CD14-positive monocyte (primary cell): ENCODE measurements at regions not wholly inside any gene's neighbourhood (a gene's known extent, or its start where the extent isn't known, plus 50 kb on each side); places are given as distances from the start of the nearest gene placed in this dataset.

ENCODE experiments used
- DNase-seq, 3 donors: peaks; one replicate each; pipeline ENCODE4 v3.0.0-alpha.2; 2011 to 2022
- H2AFZ ChIP-seq: 2 replicates; pipeline ENCODE4 v1.6.0; 2012; ENCODE audit warnings: mild to moderate bottlenecking, low read depth, low read length, inconsistent platforms; ENCODE audit not compliant: insufficient read depth, poor library complexity, severe bottlenecking
- H3K27ac ChIP-seq, 2 donors: 1 replicate in 1 of 2; 2 replicates in 1 of 2; pipeline ENCODE4 v1.5.1; 2012 to 2013; ENCODE audit warnings: low read length in 2 of 2, control low read depth in 1 of 2, inconsistent platforms in 1 of 2, low read depth in 1 of 2, mild to moderate bottlenecking in 1 of 2
- H3K27me3 ChIP-seq, 2 donors: one replicate each; pipeline versions ENCODE4 v1.6.0 to v1.6.1; 2011 to 2013; ENCODE audit warnings: low read length in 2 of 2; ENCODE audit not compliant: control insufficient read depth in 2 of 2, insufficient read depth in 2 of 2
- H3K36me3 ChIP-seq, 2 donors: replicated peaks in 1 of 2; 1 replicate in 1 of 2; 2 replicates in 1 of 2; pipeline versions ENCODE4 v1.5.1 to v1.6.1; 2012 to 2013; ENCODE audit warnings: low read length in 2 of 2, control low read depth in 1 of 2, inconsistent platforms in 1 of 2, mild to moderate bottlenecking in 1 of 2; ENCODE audit not compliant: insufficient read depth in 2 of 2, control insufficient read depth in 1 of 2
- H3K4me1 ChIP-seq, 2 donors: 1 replicate in 1 of 2; 2 replicates in 1 of 2; pipeline versions ENCODE4 v1.5.1 to v1.6.1; 2012 to 2013; ENCODE audit warnings: low read length in 2 of 2, control low read depth in 1 of 2, inconsistent platforms in 1 of 2, mild to moderate bottlenecking in 1 of 2, moderate library complexity in 1 of 2; ENCODE audit not compliant: insufficient read depth in 2 of 2, control insufficient read depth in 1 of 2
- H3K4me2 ChIP-seq: replicated peaks from 2 replicates; pipeline ENCODE3; 2012; ENCODE audit warnings: low read length, moderate library complexity, mild to moderate bottlenecking; ENCODE audit not compliant: poor library complexity, severe bottlenecking; ENCODE audit errors: extremely low read depth
- H3K4me3 ChIP-seq, 3 experiments: fragments of 200-600 bp in 1 of 3; sonication (generic) in 1 of 3; replicated peaks in 1 of 3; 1 replicate in 2 of 3; 2 replicates in 1 of 3; pipeline ENCODE4 v1.5.1; 2011 to 2013; ENCODE audit warnings: low read length in 3 of 3, mild to moderate bottlenecking in 3 of 3, control low read depth in 2 of 3, low read depth in 2 of 3, inconsistent platforms in 1 of 3, moderate library complexity in 1 of 3
- H3K79me2 ChIP-seq: 2 replicates; pipeline ENCODE4 v1.6.0; 2012; ENCODE audit warnings: mild to moderate bottlenecking, control low read depth, inconsistent platforms, low read length, moderate library complexity; ENCODE audit not compliant: insufficient read depth
- H3K9ac ChIP-seq: 2 replicates; pipeline ENCODE4 v1.6.0; 2017; ENCODE audit warnings: low read length, mild to moderate bottlenecking; ENCODE audit not compliant: insufficient read depth, poor library complexity, severe bottlenecking
- H3K9me3 ChIP-seq, 2 donors: replicated peaks in 1 of 2; 1 replicate in 1 of 2; 2 replicates in 1 of 2; pipeline versions ENCODE4 v1.5.1 to v1.6.1; 2012 to 2013; ENCODE audit warnings: low read length in 2 of 2, control low read depth in 1 of 2; ENCODE audit not compliant: control insufficient read depth in 1 of 2, insufficient read depth in 1 of 2
- H4K20me1 ChIP-seq: 2 replicates; pipeline ENCODE4 v1.6.0; 2012; ENCODE audit warnings: mild to moderate bottlenecking, low read length, control low read depth, moderate library complexity; ENCODE audit not compliant: insufficient read depth
- H3K27ac Mint-ChIP-seq, 7 donors: one replicate each; pipeline ENCODE4 v1.8.0; 2020; ENCODE audit warnings: mild to moderate bottlenecking in 7 of 7, mixed read lengths in 7 of 7, moderate library complexity in 6 of 7, inconsistent platforms in 2 of 7
- H3K27me3 Mint-ChIP-seq, 3 donors: one replicate each; pipeline ENCODE4 v1.8.0; 2021 to 2022; ENCODE audit warnings: low read depth in 3 of 3, mild to moderate bottlenecking in 3 of 3, mixed read lengths in 3 of 3, moderate library complexity in 3 of 3, inconsistent platforms in 1 of 3
- H3K36me3 Mint-ChIP-seq, 2 donors: one replicate each; pipeline ENCODE4 v1.8.0; 2020; ENCODE audit warnings: mixed read lengths in 2 of 2, inconsistent platforms in 1 of 2, mild to moderate bottlenecking in 1 of 2
- H3K4me1 Mint-ChIP-seq: one replicate; pipeline ENCODE4 v1.8.0; 2020; ENCODE audit warnings: mild to moderate bottlenecking, mixed read lengths
- H3K4me3 Mint-ChIP-seq, 2 donors: one replicate each; pipeline ENCODE4 v1.8.0; 2020; ENCODE audit warnings: mild to moderate bottlenecking in 2 of 2, mixed read lengths in 2 of 2, moderate library complexity in 1 of 2
- H3K9me3 Mint-ChIP-seq, 7 donors: one replicate each; pipeline ENCODE4 v1.8.0; 2020 to 2022; ENCODE audit warnings: mixed read lengths in 7 of 7, mild to moderate bottlenecking in 6 of 7, moderate library complexity in 6 of 7, inconsistent platforms in 2 of 7
- WGBS: methylation state at CpG from one replicate; pipeline ENCODE4 v1.1.5; 2013; ENCODE audit warnings: missing lambda C conversion rate; ENCODE audit not compliant: insufficient coverage; 5-methylcytosine and 5-hydroxymethylcytosine counted together
- intact Hi-C, 2 donors: fragments of 100-400 bp; cut with micrococcal nuclease; formaldehyde crosslinking; loops; one replicate each; pipeline versions ENCODE4 v1.15.0 to v1.15.1; 2023
- TF ChIP-seq, protein P1 (sequence below): fragments of 200-600 bp; IDR thresholded peaks from one replicate; pipeline ENCODE4 v1.8.0; 2022; ENCODE audit warnings: antibody characterized with exemption, mild to moderate bottlenecking

DNA sequence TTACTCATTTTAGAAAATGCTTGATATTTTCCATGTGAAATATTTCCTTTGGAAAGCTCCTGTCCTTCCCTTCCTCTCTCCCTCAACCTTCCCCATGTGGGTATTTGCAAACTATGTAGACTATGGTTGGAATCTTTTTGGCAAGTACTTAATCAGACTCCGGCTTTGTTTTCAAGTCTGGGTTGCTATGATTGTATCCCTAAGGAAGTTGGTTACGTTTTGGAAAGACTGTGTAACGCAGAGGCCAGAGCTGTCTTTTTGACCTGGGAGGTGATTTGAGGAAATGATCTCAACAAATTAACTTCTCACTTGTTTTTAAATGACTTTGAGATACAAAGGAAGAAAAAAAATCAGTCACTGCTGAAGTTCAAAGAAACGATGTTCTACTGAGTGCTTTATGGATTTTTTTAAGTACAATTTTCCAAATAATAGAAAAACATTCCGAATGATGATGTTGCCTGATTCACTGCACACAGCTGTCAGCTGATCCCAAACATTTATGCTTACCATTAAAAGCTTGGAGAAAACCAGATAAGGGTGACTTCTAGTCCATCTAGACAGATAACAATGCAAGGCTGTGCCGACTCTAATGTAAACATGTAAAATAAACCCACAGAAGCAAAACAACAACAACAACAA is 145.5 kb upstream of the CELF2 start:
- no peak for DNase-seq
- Histone ChIP-seq H4K20me1 (no peaks in the 10 kb centered on the region), H3K4me1 (no peaks in the 10 kb centered on the region), H3K79me2 (no peaks in the 10 kb centered on the region), H2AFZ (no peak overlapping the region), H3K27me3 (peaks cover 0 to 10% of the 10 kb centered on the region in 2 donors), H3K9me3 (no peaks in the 10 kb centered on the region), H3K4me2 (no peak overlapping the region), H3K9ac (no peak overlapping the region), H3K27ac (no peak overlapping the region), H3K36me3 (no peaks in the 10 kb centered on the region), H3K4me3 (no peak overlapping the region)
- peak overlapping the region in 1 of 7 donors; percentile 20 for H3K27ac Mint-ChIP-seq
- intact Hi-C loops = no loop called here
- no peak overlapping the region for H3K4me3 Mint-ChIP-seq
- TF ChIP-seq, protein P1, sequence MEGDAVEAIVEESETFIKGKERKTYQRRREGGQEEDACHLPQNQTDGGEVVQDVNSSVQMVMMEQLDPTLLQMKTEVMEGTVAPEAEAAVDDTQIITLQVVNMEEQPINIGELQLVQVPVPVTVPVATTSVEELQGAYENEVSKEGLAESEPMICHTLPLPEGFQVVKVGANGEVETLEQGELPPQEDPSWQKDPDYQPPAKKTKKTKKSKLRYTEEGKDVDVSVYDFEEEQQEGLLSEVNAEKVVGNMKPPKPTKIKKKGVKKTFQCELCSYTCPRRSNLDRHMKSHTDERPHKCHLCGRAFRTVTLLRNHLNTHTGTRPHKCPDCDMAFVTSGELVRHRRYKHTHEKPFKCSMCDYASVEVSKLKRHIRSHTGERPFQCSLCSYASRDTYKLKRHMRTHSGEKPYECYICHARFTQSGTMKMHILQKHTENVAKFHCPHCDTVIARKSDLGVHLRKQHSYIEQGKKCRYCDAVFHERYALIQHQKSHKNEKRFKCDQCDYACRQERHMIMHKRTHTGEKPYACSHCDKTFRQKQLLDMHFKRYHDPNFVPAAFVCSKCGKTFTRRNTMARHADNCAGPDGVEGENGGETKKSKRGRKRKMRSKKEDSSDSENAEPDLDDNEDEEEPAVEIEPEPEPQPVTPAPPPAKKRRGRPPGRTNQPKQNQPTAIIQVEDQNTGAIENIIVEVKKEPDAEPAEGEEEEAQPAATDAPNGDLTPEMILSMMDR = no peak
- no peaks in the 10 kb centered on the region for H3K36me3 Mint-ChIP-seq
- WGBS = 100% methylated on average over 1 of the region's 6 CpGs
- H3K4me1 Mint-ChIP-seq = peaks cover 3% of the 10 kb centered on the region
- peaks cover 2 to 10% (median 8%) of the 10 kb centered on the region in 3 donors for H3K27me3 Mint-ChIP-seq
- H3K9me3 Mint-ChIP-seq = peaks cover 0 to 8% (median 0%) of the 10 kb centered on the region in 7 donors

DNA sequence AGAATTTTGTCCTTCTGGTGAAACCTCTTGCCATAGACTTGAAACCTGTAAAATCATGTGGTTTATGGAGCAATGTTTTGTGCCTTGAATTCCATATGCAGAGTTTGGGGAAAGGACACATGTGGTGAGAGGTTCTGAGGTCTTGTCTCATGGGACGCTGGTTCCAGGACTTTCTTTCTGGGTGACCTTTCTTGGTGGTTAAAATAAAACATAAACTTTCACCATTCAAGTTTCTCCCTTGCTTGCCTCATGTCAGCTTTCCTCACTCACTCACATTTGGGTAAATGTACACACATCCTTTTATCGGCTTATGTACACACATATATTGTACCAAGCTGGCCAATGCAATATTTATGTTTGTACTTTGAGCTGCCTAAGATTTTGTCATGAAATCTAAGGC is 144.9 kb upstream of the CELF2 start:
- H4K20me1 ChIP-seq = no peaks in the 10 kb centered on the region
- Mint-ChIP-seq H3K27me3 (peaks cover 2 to 10% (median 8%) of the 10 kb centered on the region in 3 donors), H3K4me3 (no peak overlapping the region), H3K36me3 (no peaks in the 10 kb centered on the region), H3K9me3 (peaks cover 0 to 8% (median 0%) of the 10 kb centered on the region in 7 donors), H3K27ac (no peak overlapping the region), H3K4me1 (peaks cover 3% of the 10 kb centered on the region)
- TF ChIP-seq, protein P1 = no peak
- intact Hi-C loops = no loop called here
- peaks cover 0 to 10% of the 10 kb centered on the region in 2 donors for H3K27me3 ChIP-seq
- no peak overlapping the region for H3K27ac ChIP-seq
- no peak overlapping the region for H3K9ac ChIP-seq
- WGBS = no CpG with 5 or more reads among the region's 2 CpGs
- H3K4me1 ChIP-seq = no peaks in the 10 kb centered on the region
- H2AFZ ChIP-seq = no peak overlapping the region
- DNase-seq = no peak
- no peaks in the 10 kb centered on the region for H3K79me2 ChIP-seq
- H3K9me3 ChIP-seq = no peaks in the 10 kb centered on the region
- no peak overlapping the region for H3K4me2 ChIP-seq
- no peaks in the 10 kb centered on the region for H3K36me3 ChIP-seq
- H3K4me3 ChIP-seq = no peak overlapping the region
